Upper lobe of left lung (tissue), 4 donors: ENCODE measurements at regions not wholly inside any gene's neighbourhood (a gene's known extent, or its start where the extent isn't known, plus 50 kb on each side); places are given as distances from the start of the nearest gene placed in this dataset.

Experiments used
- POLR2A ChIP-seq, 4 donors: fragments of 450-650 bp; IDR thresholded peaks; one replicate each; pipeline ENCODE4 v1.5.1; 2016 to 2017; ENCODE audit warnings: antibody characterized with exemption in 4 of 4, mild to moderate bottlenecking in 2 of 4
- POLR2AphosphoS5 ChIP-seq, 2 donors: sonication (generic); formaldehyde crosslinking; IDR thresholded peaks; one replicate each; pipeline ENCODE4 v1.5.1; 2017; ENCODE audit warnings: antibody characterized with exemption in 2 of 2
- TF ChIP-seq, protein P1 (sequence below), 6 experiments: fragments of 450-650 bp in 4 of 6; fragments of 200-600 bp in 2 of 6; sonication (generic) in 2 of 6; IDR thresholded peaks; one replicate each; pipeline ENCODE4 v1.5.1; 2016 to 2019; ENCODE audit warnings: antibody characterized with exemption in 6 of 6

GRCh38 chr2:166802475-166802874 is 85.8 kb upstream of the XIRP2 start:
- TF ChIP-seq, protein P1, sequence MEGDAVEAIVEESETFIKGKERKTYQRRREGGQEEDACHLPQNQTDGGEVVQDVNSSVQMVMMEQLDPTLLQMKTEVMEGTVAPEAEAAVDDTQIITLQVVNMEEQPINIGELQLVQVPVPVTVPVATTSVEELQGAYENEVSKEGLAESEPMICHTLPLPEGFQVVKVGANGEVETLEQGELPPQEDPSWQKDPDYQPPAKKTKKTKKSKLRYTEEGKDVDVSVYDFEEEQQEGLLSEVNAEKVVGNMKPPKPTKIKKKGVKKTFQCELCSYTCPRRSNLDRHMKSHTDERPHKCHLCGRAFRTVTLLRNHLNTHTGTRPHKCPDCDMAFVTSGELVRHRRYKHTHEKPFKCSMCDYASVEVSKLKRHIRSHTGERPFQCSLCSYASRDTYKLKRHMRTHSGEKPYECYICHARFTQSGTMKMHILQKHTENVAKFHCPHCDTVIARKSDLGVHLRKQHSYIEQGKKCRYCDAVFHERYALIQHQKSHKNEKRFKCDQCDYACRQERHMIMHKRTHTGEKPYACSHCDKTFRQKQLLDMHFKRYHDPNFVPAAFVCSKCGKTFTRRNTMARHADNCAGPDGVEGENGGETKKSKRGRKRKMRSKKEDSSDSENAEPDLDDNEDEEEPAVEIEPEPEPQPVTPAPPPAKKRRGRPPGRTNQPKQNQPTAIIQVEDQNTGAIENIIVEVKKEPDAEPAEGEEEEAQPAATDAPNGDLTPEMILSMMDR (IDR thresholded peaks at IDR 0.05): no peak
- TF ChIP-seq POLR2AphosphoS5 (IDR thresholded peaks at IDR 0.05) (no peak), POLR2A (IDR thresholded peaks at IDR 0.05) (no peak)
